Hematopoietic multipotent progenitor cell treated with erythropoietin and hydrocortisone succinate and interleukin-3 and kit ligand, for 6 days (in vitro differentiated cells): ENCODE measurements at regions not wholly inside any gene's neighbourhood (a gene's known extent, or its start where the extent isn't known, plus 50 kb on each side); places are given as distances from the start of the nearest gene placed in this dataset.
"Not testable (repeated sequence)": the region's sequence is repeated elsewhere in the genome, so short reads cannot be mapped to it uniquely, and the experiment has no call there.

Experiments
- DNase-seq: peaks from one replicate; pipeline ENCODE4 v3.0.0-alpha.2; 2015

- not testable (repeated sequence) for DNase-seq
Measured at GRCh38 chr15:20622117-20622516, 80.5 kb upstream of the GOLGA6L6 start.

GRCh38 chr15:20614549-20614948 lies 72.9 kb upstream of the GOLGA6L6 start:
- DNase-seq = not testable (repeated sequence)

- not testable (repeated sequence) for DNase-seq
Measured at GRCh38 chr15:20612796-20613195, 71.2 kb upstream of the GOLGA6L6 start.

- DNase-seq = not testable (repeated sequence)
Measured at GRCh38 chr15:20612356-20612755, 70.8 kb upstream of the GOLGA6L6 start.

- DNase-seq = not testable (repeated sequence)
Measured at GRCh38 chr15:20611667-20612290, 70.2 kb upstream of the GOLGA6L6 start.

GRCh38 chr15:20608179-20608578 lies 66.6 kb upstream of the GOLGA6L6 start:
- DNase-seq = not testable (repeated sequence)

- DNase-seq = not testable (repeated sequence)
Measured at GRCh38 chr15:20597245-20597644, 55.6 kb upstream of the GOLGA6L6 start.

GRCh38 chr15:20594219-20594618 lies 52.6 kb upstream of the GOLGA6L6 start:
- DNase-seq = not testable (repeated sequence)

GRCh38 chr15:20591936-20592335 lies 50.3 kb upstream of the GOLGA6L6 start:
- DNase-seq = not testable (repeated sequence)
